DOHH2 (cell line): ENCODE measurements at regions not wholly inside any gene's neighbourhood (a gene's known extent, or its start where the extent isn't known, plus 50 kb on each side); places are given as distances from the start of the nearest gene placed in this dataset.

ENCODE experiments used
- H3F3A ChIP-seq: fragments of 200-600 bp; sonication (generic), shearing (Covaris generic); 2 replicates; pipeline ENCODE4 v1.6.0; 2016; ENCODE audit warnings: antibody characterized with exemption, mild to moderate bottlenecking; ENCODE audit not compliant: control insufficient read depth, insufficient read depth
- H3K27ac ChIP-seq: fragments of 200-600 bp; sonication (generic); 2 replicates; pipeline ENCODE4 v1.5.1; 2014; ENCODE audit warnings: low read depth, mild to moderate bottlenecking, low read length, moderate library complexity
- H3K27me3 ChIP-seq: fragments of 200-600 bp; sonication (generic); 2 replicates; pipeline ENCODE4 v1.6.1; 2014; ENCODE audit warnings: mild to moderate bottlenecking, low read length, mixed read lengths; ENCODE audit not compliant: control insufficient read depth
- H3K36me3 ChIP-seq: fragments of 200-600 bp; sonication (generic); 2 replicates; pipeline ENCODE4 v1.6.1; 2014; ENCODE audit warnings: mild to moderate bottlenecking, low read length, moderate library complexity, mixed read lengths; ENCODE audit not compliant: control insufficient read depth
- H3K4me1 ChIP-seq: fragments of 200-600 bp; sonication (generic); 2 replicates; pipeline ENCODE4 v1.6.1; 2014; ENCODE audit warnings: mild to moderate bottlenecking, low read length, mixed read lengths; ENCODE audit not compliant: control insufficient read depth
- H3K4me2 ChIP-seq: fragments of 200-600 bp; sonication (generic); 2 replicates; pipeline ENCODE4 v1.6.0; 2014; ENCODE audit warnings: mild to moderate bottlenecking, low read length, moderate library complexity
- H3K4me3 ChIP-seq: fragments of 200-600 bp; sonication (generic); 2 replicates; pipeline ENCODE4 v1.5.1; 2014; ENCODE audit warnings: mild to moderate bottlenecking, low read length, mixed read lengths
- H3K79me2 ChIP-seq: fragments of 200-600 bp; sonication (generic); 2 replicates; pipeline ENCODE4 v1.6.1; 2014; ENCODE audit warnings: mild to moderate bottlenecking, low read length, mixed read lengths; ENCODE audit not compliant: control insufficient read depth
- H3K9me2 ChIP-seq: fragments of 200-600 bp; sonication (generic); replicated peaks from 2 replicates; pipeline ENCODE4 v1.6.1; 2014; ENCODE audit warnings: mild to moderate bottlenecking, low read length, mixed read lengths; ENCODE audit not compliant: control insufficient read depth
- H3K9me3 ChIP-seq: fragments of 200-600 bp; sonication (generic); 2 replicates; pipeline ENCODE4 v1.6.1; 2014; ENCODE audit warnings: antibody characterized with exemption, low read length, mixed read lengths; ENCODE audit not compliant: control insufficient read depth, insufficient read depth
- H4K20me1 ChIP-seq: fragments of 200-600 bp; sonication (generic); 2 replicates; pipeline ENCODE4 v1.6.0; 2014; ENCODE audit warnings: low read depth, mild to moderate bottlenecking, antibody characterized with exemption, low read length, moderate library complexity; ENCODE audit not compliant: control insufficient read depth, insufficient read depth
- CTCF ChIP-seq: fragments of 200-600 bp; sonication (generic); IDR thresholded peaks from one replicate; pipeline ENCODE4 v1.5.1; 2014; ENCODE audit warnings: antibody characterized with exemption, mild to moderate bottlenecking, low read depth, low read length; ENCODE audit not compliant: poor library complexity, severe bottlenecking
- EZH2phosphoT487 ChIP-seq: fragments of 200-600 bp; sonication (generic); IDR thresholded peaks from 2 replicates; pipeline ENCODE4 v1.6.1; 2017; ENCODE audit warnings: borderline replicate concordance, mild to moderate bottlenecking, antibody characterized with exemption, low read length, moderate library complexity, mixed read lengths

- Histone ChIP-seq H3K4me2 (no peak overlapping the region), H3F3A (no peaks in the 10 kb centered on the region), H3K9me2 (no peaks in the 10 kb centered on the region), H3K79me2 (no peaks in the 10 kb centered on the region), H3K9me3 (no peaks in the 10 kb centered on the region), H3K36me3 (no peaks in the 10 kb centered on the region), H3K4me1 (no peaks in the 10 kb centered on the region), H3K4me3 (no peak overlapping the region), H3K27me3 (no peaks in the 10 kb centered on the region), H3K27ac (no peak overlapping the region), H4K20me1 (no peaks in the 10 kb centered on the region)
- no peak for TF ChIP-seq EZH2phosphoT487
- TF ChIP-seq CTCF, result no peak
Measured at GRCh38 chr3:5791558-5791957, 604.1 kb downstream of the EDEM1 start.

GRCh38 chr3:5796541-5796940 is 609.0 kb downstream of the EDEM1 start:
- Histone ChIP-seq H4K20me1 (no peaks in the 10 kb centered on the region), H3K9me3 (no peaks in the 10 kb centered on the region), H3K4me3 (no peak overlapping the region), H3K9me2 (no peaks in the 10 kb centered on the region), H3K4me1 (no peaks in the 10 kb centered on the region), H3K36me3 (no peaks in the 10 kb centered on the region), H3K79me2 (no peaks in the 10 kb centered on the region), H3F3A (no peaks in the 10 kb centered on the region), H3K4me2 (no peak overlapping the region), H3K27ac (no peak overlapping the region), H3K27me3 (no peaks in the 10 kb centered on the region)
- TF ChIP-seq CTCF (no peak), EZH2phosphoT487 (no peak)

GRCh38 chr3:5798809-5799208 is 611.3 kb downstream of the EDEM1 start:
- Histone ChIP-seq H3K36me3 (no peaks in the 10 kb centered on the region), H3K4me2 (no peak overlapping the region), H3K4me1 (no peaks in the 10 kb centered on the region), H3K27me3 (no peaks in the 10 kb centered on the region), H3K9me2 (no peaks in the 10 kb centered on the region), H3K9me3 (no peaks in the 10 kb centered on the region), H4K20me1 (no peaks in the 10 kb centered on the region), H3K4me3 (no peak overlapping the region), H3F3A (no peaks in the 10 kb centered on the region), H3K27ac (no peak overlapping the region), H3K79me2 (no peaks in the 10 kb centered on the region)
- no peak for TF ChIP-seq CTCF
- no peak for TF ChIP-seq EZH2phosphoT487

- no peak overlapping the region for H3K4me2 ChIP-seq
- no peaks in the 10 kb centered on the region for H3K36me3 ChIP-seq
- no peaks in the 10 kb centered on the region for H4K20me1 ChIP-seq
- H3F3A ChIP-seq, result no peaks in the 10 kb centered on the region
- H3K9me3 ChIP-seq, result no peaks in the 10 kb centered on the region
- H3K27ac ChIP-seq, result no peak overlapping the region
- TF ChIP-seq CTCF, result no peak
- no peak for TF ChIP-seq EZH2phosphoT487
- no peaks in the 10 kb centered on the region for H3K9me2 ChIP-seq
- no peaks in the 10 kb centered on the region for H3K27me3 ChIP-seq
- H3K4me3 ChIP-seq, result no peak overlapping the region
- H3K79me2 ChIP-seq, result no peaks in the 10 kb centered on the region
- no peaks in the 10 kb centered on the region for H3K4me1 ChIP-seq
Measured at GRCh38 chr3:5799398-5799797, 611.9 kb downstream of the EDEM1 start.
